CD4-positive, alpha-beta T cell (primary cell): ENCODE measurements at regions not wholly inside any gene's neighbourhood (a gene's known extent, or its start where the extent isn't known, plus 50 kb on each side); places are given as distances from the start of the nearest gene placed in this dataset.
A peak's percentile ranks its signal among the peaks of the same experiment; 100 is the strongest.

Experiments
- ATAC-seq: fragments of 200-7000 bp; cut with Tn5 transposase; one replicate; pipeline ENCODE4 v1.10.0; 2022; ENCODE audit warnings: mild to moderate bottlenecking; ENCODE audit not compliant: poor library complexity
- CTCF ChIA-PET: fragments of 350-600 bp; sonication (Branson Sonifier 250); formaldehyde crosslinking; loops from one replicate; lab custom pipeline; 2021; ENCODE audit warnings: antibody characterized with exemption, inconsistent platforms; lab: Charles Lee
- POLR2A ChIA-PET: fragments of 350-600 bp; sonication (Branson Sonifier 250); formaldehyde crosslinking; loops from one replicate; lab custom pipeline; 2021; ENCODE audit warnings: antibody characterized with exemption, inconsistent platforms; lab: Charles Lee
- DNase-seq, 14 experiments: peaks; one replicate each; pipeline ENCODE4 v3.0.0-alpha.2; 2013 to 2020; ENCODE audit warnings: mixed read lengths in 2 of 14
- H3K27ac ChIP-seq, 2 donors: one replicate each; pipeline versions ENCODE4 v1.5.1 to v1.7.0; 2013; ENCODE audit warnings: low read length in 2 of 2, low read depth in 1 of 2, mild to moderate bottlenecking in 1 of 2
- H3K27me3 ChIP-seq, 2 experiments: 1 replicate in 1 of 2; 2 replicates in 1 of 2; pipeline versions ENCODE4 v1.6.1 to v1.7.0; 2013; ENCODE audit warnings: low read length in 2 of 2, control low read depth in 1 of 2, mild to moderate bottlenecking in 1 of 2, moderate library complexity in 1 of 2; ENCODE audit not compliant: insufficient read depth in 2 of 2, control insufficient read depth in 1 of 2
- H3K36me3 ChIP-seq: one replicate; pipeline ENCODE4 v1.6.1; 2013; ENCODE audit warnings: low read length, control low read depth; ENCODE audit not compliant: insufficient read depth
- H3K4me1 ChIP-seq: one replicate; pipeline ENCODE4 v1.6.1; 2013; ENCODE audit warnings: low read length, control low read depth; ENCODE audit not compliant: insufficient read depth
- H3K4me3 ChIP-seq: one replicate; pipeline ENCODE4 v1.5.1; 2013; ENCODE audit warnings: mild to moderate bottlenecking, low read length, moderate library complexity
- H3K9me3 ChIP-seq, 2 experiments: 1 replicate in 1 of 2; 2 replicates in 1 of 2; pipeline versions ENCODE4 v1.6.1 to v1.7.0; 2013; ENCODE audit warnings: low read length in 2 of 2, mild to moderate bottlenecking in 2 of 2, control low read depth in 1 of 2, moderate library complexity in 1 of 2; ENCODE audit not compliant: control insufficient read depth in 1 of 2, insufficient read depth in 1 of 2
- H3K27ac Mint-ChIP-seq: one replicate; pipeline ENCODE4 v1.8.0; 2020; ENCODE audit warnings: mixed read lengths
- H3K27me3 Mint-ChIP-seq: one replicate; pipeline ENCODE4 v1.8.0; 2021; ENCODE audit warnings: mixed read lengths
- H3K36me3 Mint-ChIP-seq: one replicate; pipeline ENCODE4 v1.8.0; 2021; ENCODE audit warnings: low read depth, mixed read lengths
- H3K4me1 Mint-ChIP-seq: one replicate; pipeline ENCODE4 v1.8.0; 2021; ENCODE audit warnings: low read depth, mixed read lengths
- H3K4me3 Mint-ChIP-seq: one replicate; pipeline ENCODE4 v1.8.0; 2020; ENCODE audit warnings: mild to moderate bottlenecking, mixed read lengths
- H3K9me3 Mint-ChIP-seq: one replicate; pipeline ENCODE4 v1.8.0; 2020; ENCODE audit warnings: mixed read lengths
- intact Hi-C, 2 experiments: fragments of 100-400 bp; cut with DNase I in 1 of 2; cut with micrococcal nuclease in 1 of 2; formaldehyde crosslinking; loops; one replicate each; pipeline versions ENCODE4 v1.15.1 to v1.9.0; 2023 to 2025; cut with DNase I, micrococcal nuclease
- TF ChIP-seq, protein P1 (sequence below): fragments of 200-600 bp; IDR thresholded peaks from one replicate; pipeline ENCODE4 v1.8.0; 2022; ENCODE audit warnings: antibody characterized with exemption, mild to moderate bottlenecking

DNA sequence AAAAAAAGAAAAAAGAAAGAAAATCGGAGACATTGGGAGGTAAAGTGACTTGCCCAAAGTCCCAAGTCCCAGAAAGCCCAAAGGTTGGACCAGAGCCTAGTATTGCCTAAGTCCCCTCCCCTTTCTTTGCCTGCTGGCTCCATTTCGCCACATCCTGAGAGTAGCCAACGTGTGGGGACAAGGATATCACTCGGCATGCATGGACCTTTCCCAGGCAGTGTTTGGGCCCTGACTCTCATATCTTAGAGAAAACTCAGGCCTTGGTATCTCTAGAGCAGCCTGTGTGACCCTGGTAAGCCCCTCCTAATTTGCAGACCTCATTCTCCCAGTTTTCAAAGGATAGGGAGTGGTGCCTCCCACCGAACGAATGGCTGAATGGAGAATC, 294.2 kb upstream of the ZMIZ1 start:
- H3K36me3 Mint-ChIP-seq: no peaks in the 10 kb centered on the region
- ATAC-seq: no peak
- H3K4me3 ChIP-seq: no peak overlapping the region
- no peak overlapping the region for H3K27ac Mint-ChIP-seq
- TF ChIP-seq, protein P1, sequence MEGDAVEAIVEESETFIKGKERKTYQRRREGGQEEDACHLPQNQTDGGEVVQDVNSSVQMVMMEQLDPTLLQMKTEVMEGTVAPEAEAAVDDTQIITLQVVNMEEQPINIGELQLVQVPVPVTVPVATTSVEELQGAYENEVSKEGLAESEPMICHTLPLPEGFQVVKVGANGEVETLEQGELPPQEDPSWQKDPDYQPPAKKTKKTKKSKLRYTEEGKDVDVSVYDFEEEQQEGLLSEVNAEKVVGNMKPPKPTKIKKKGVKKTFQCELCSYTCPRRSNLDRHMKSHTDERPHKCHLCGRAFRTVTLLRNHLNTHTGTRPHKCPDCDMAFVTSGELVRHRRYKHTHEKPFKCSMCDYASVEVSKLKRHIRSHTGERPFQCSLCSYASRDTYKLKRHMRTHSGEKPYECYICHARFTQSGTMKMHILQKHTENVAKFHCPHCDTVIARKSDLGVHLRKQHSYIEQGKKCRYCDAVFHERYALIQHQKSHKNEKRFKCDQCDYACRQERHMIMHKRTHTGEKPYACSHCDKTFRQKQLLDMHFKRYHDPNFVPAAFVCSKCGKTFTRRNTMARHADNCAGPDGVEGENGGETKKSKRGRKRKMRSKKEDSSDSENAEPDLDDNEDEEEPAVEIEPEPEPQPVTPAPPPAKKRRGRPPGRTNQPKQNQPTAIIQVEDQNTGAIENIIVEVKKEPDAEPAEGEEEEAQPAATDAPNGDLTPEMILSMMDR: no peak
- no peak for DNase-seq
- H3K9me3 Mint-ChIP-seq: no peaks in the 10 kb centered on the region
- H3K27ac ChIP-seq: no peak overlapping the region
- POLR2A ChIA-PET: no interaction called here
- H3K4me1 Mint-ChIP-seq: no peaks in the 10 kb centered on the region
- no peak overlapping the region for H3K4me3 Mint-ChIP-seq
- no peaks in the 10 kb centered on the region for H3K27me3 Mint-ChIP-seq
- no peaks in the 10 kb centered on the region for H3K27me3 ChIP-seq
- CTCF ChIA-PET: no interaction called here
- H3K9me3 ChIP-seq: no peaks in the 10 kb centered on the region
- H3K4me1 ChIP-seq: no peaks in the 10 kb centered on the region
- intact Hi-C loops: no loop called here
- no peaks in the 10 kb centered on the region for H3K36me3 ChIP-seq

DNA sequence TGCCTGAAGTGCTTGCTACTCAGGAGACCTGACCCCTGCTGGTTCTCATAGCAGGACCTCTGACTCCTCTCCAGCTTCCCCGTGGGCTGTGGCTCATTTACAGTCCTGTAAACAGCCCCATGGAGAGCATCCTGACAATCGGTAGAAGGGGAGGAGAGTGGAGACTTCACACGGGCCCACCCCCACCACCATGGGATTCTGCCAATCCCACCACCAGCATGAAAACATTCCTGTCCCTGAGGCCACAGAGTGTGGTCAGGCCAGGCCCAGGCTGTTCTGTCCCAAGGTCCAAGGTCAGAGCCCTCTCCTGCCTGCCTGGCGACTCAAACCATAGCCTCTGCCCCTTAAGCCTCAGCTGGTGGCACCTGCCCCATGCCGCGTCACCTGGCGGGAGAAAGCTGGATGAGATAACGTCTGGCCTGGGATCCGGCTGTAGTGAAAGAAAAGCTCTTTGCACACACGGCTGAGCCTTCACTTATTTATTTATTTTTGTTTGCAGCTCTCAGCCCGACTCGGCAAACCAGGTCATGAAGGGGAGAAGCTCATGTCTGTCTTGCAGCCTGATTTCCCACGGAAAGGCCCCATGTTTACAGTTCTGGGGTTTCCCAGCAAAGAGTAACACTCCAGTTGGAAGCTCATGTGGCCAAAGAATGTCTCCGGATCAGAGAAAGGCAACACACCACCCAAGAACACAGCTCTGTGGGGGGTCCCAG, 293.6 kb upstream of the ZMIZ1 start:
- ATAC-seq: no peak
- TF ChIP-seq, protein P1: no peak
- Mint-ChIP-seq H3K9me3 (no peaks in the 10 kb centered on the region), H3K27me3 (no peaks in the 10 kb centered on the region), H3K4me3 (no peak overlapping the region), H3K27ac (no peak overlapping the region), H3K36me3 (no peaks in the 10 kb centered on the region), H3K4me1 (no peaks in the 10 kb centered on the region)
- no peak overlapping the region for H3K27ac ChIP-seq
- no peaks in the 10 kb centered on the region for H3K27me3 ChIP-seq
- POLR2A ChIA-PET: no interaction called here
- no peaks in the 10 kb centered on the region for H3K9me3 ChIP-seq
- intact Hi-C loops: no loop called here
- peak in 1 of 14 experiments; percentile 14 for DNase-seq
- no peaks in the 10 kb centered on the region for H3K36me3 ChIP-seq
- no peaks in the 10 kb centered on the region for H3K4me1 ChIP-seq
- H3K4me3 ChIP-seq: no peak overlapping the region
- CTCF ChIA-PET: no interaction called here

DNA sequence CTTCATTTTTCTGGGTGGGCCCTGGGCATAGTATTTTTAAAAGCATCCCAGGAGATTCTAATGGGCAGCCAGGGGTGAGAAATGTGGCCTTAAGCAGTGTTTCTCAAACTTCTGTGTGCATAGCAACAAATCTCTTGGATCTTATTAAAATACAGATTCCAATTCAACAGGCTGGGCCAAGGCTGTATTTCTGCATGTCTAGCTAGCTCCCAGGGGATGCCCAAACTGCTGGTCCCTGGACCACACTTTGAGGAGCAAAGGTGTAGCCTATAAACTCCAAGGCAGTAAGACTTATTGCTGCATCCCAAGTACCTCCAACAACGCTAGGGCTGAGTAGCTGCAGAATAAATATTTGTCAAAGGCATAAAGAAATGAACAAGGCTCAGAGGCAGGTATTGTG, 292.9 kb upstream of the ZMIZ1 start:
- Histone ChIP-seq H3K27me3 (no peaks in the 10 kb centered on the region), H3K36me3 (no peaks in the 10 kb centered on the region), H3K27ac (no peak overlapping the region), H3K9me3 (peaks cover 0 to 3% of the 10 kb centered on the region in 2 experiments), H3K4me1 (no peaks in the 10 kb centered on the region), H3K4me3 (no peak overlapping the region)
- Mint-ChIP-seq H3K36me3 (no peaks in the 10 kb centered on the region), H3K9me3 (no peaks in the 10 kb centered on the region), H3K27ac (no peak overlapping the region), H3K4me1 (no peaks in the 10 kb centered on the region), H3K4me3 (no peak overlapping the region), H3K27me3 (no peaks in the 10 kb centered on the region)
- ChIA-PET POLR2A (no interaction called here), CTCF (no interaction called here)
- ATAC-seq: no peak
- DNase-seq: no peak
- intact Hi-C loops: no loop called here
- TF ChIP-seq, protein P1: no peak
